ENCODE measurements at regions not wholly inside any gene's neighbourhood (a gene's known extent, or its start where the extent isn't known, plus 50 kb on each side); places are given as distances from the start of the nearest gene placed in this dataset.

GRCh38 chr4:156583265-156583664 is 388.3 kb downstream of the PDGFC start:
- no peak for TF ChIP-seq CTCF (IDR thresholded peaks at IDR 0.05)
- DNase-seq, result no peak
- no peaks in the 10 kb centered on the region for H3K27me3 ChIP-seq
- H3K4me1 ChIP-seq, result no peaks in the 10 kb centered on the region
- H3K4me3 ChIP-seq, result no peak overlapping the region
- no peaks in the 10 kb centered on the region for H3K9me3 ChIP-seq
- intact Hi-C loops (cut with DNase I), result no loop called here
- no peaks in the 10 kb centered on the region for H3K36me3 ChIP-seq
- no peak overlapping the region for H3K9ac ChIP-seq (ENCODE audit: low read depth in 2 of 2, low read length in 2 of 2)
- H3K27ac ChIP-seq, result no peak overlapping the region

- TF ChIP-seq CTCF (IDR thresholded peaks at IDR 0.05), result no peak
- Histone ChIP-seq H3K27me3 (no peaks in the 10 kb centered on the region), H3K36me3 (no peaks in the 10 kb centered on the region), H3K4me3 (no peak overlapping the region), H3K9ac (ENCODE audit: low read depth in 2 of 2, low read length in 2 of 2) (no peak overlapping the region), H3K4me1 (no peaks in the 10 kb centered on the region), H3K27ac (no peak overlapping the region), H3K9me3 (no peaks in the 10 kb centered on the region)
- no peak for DNase-seq
- intact Hi-C loops (cut with DNase I), result no loop called here
These were observed 390.1 kb downstream of the PDGFC start for GRCh38 chr4:156581282-156582063.

- Histone ChIP-seq H3K27me3 (no peaks in the 10 kb centered on the region), H3K4me3 (no peak overlapping the region), H3K36me3 (no peaks in the 10 kb centered on the region), H3K4me1 (no peaks in the 10 kb centered on the region), H3K9me3 (no peaks in the 10 kb centered on the region), H3K27ac (no peak overlapping the region), H3K9ac (ENCODE audit: low read depth in 2 of 2, low read length in 2 of 2) (no peak overlapping the region)
- intact Hi-C loops (cut with DNase I), result no loop called here
- no peak for TF ChIP-seq CTCF (IDR thresholded peaks at IDR 0.05)
- no peak for DNase-seq
These were observed 392.9 kb downstream of the PDGFC start for GRCh38 chr4:156578713-156579112.

- Histone ChIP-seq H3K27me3 (no peaks in the 10 kb centered on the region), H3K4me1 (no peaks in the 10 kb centered on the region), H3K4me3 (no peak overlapping the region), H3K9me3 (no peaks in the 10 kb centered on the region), H3K36me3 (no peaks in the 10 kb centered on the region), H3K27ac (no peak overlapping the region), H3K9ac (ENCODE audit: low read depth in 2 of 2, low read length in 2 of 2) (no peak overlapping the region)
- intact Hi-C loops (cut with DNase I), result no loop called here
- no peak for TF ChIP-seq CTCF (IDR thresholded peaks at IDR 0.05)
- DNase-seq, result no peak
These were observed 393.6 kb downstream of the PDGFC start for GRCh38 chr4:156578005-156578404.

- Histone ChIP-seq H3K27ac (no peak overlapping the region), H3K4me1 (no peaks in the 10 kb centered on the region), H3K27me3 (no peaks in the 10 kb centered on the region), H3K36me3 (no peaks in the 10 kb centered on the region), H3K9me3 (no peaks in the 10 kb centered on the region), H3K4me3 (no peak overlapping the region), H3K9ac (ENCODE audit: low read depth in 2 of 2, low read length in 2 of 2) (no peak overlapping the region)
- intact Hi-C loops (cut with DNase I), result no loop called here
- TF ChIP-seq CTCF (IDR thresholded peaks at IDR 0.05), result no peak
- no peak for DNase-seq
These were observed 394.7 kb downstream of the PDGFC start for GRCh38 chr4:156576946-156577345.
